IPS-20b (cell line): ENCODE measurements at regions not wholly inside any gene's neighbourhood (a gene's known extent, or its start where the extent isn't known, plus 50 kb on each side); places are given as distances from the start of the nearest gene placed in this dataset.
"Not testable (repeated sequence)": the region's sequence is repeated elsewhere in the genome, so short reads cannot be mapped to it uniquely, and the experiment has no call there.

Experiments
- H3K27ac ChIP-seq: one replicate; pipeline ENCODE4 v1.5.1; 2013; ENCODE audit warnings: low read length
- H3K27me3 ChIP-seq: 2 replicates; pipeline ENCODE4 v1.6.1; 2013; ENCODE audit warnings: mild to moderate bottlenecking, low read length, inconsistent platforms; ENCODE audit not compliant: insufficient read depth
- H3K36me3 ChIP-seq: 2 replicates; pipeline ENCODE4 v1.6.1; 2013; ENCODE audit warnings: low read depth, mild to moderate bottlenecking, inconsistent platforms, low read length, moderate library complexity; ENCODE audit not compliant: insufficient read depth
- H3K4me1 ChIP-seq: 2 replicates; pipeline ENCODE4 v1.6.1; 2013; ENCODE audit warnings: mild to moderate bottlenecking, control low read depth, inconsistent platforms, low read length, moderate library complexity; ENCODE audit not compliant: insufficient read depth
- H3K4me3 ChIP-seq: 2 replicates; pipeline ENCODE4 v1.5.1; 2013; ENCODE audit warnings: mild to moderate bottlenecking, low read length, inconsistent platforms
- H3K9ac ChIP-seq: 2 replicates; pipeline ENCODE4 v1.6.1; 2013; ENCODE audit warnings: low read depth, mild to moderate bottlenecking, inconsistent platforms, low read length, moderate library complexity
- H3K9me3 ChIP-seq: 2 replicates; pipeline ENCODE4 v1.6.1; 2013; ENCODE audit warnings: mild to moderate bottlenecking, low read depth, low read length, inconsistent platforms; ENCODE audit not compliant: insufficient read depth

- Histone ChIP-seq H3K4me1 (no peaks in the 10 kb centered on the region), H3K4me3 (no peak overlapping the region), H3K27me3 (no peaks in the 10 kb centered on the region), H3K36me3 (no peaks in the 10 kb centered on the region), H3K9ac (no peak overlapping the region), H3K27ac (no peak overlapping the region), H3K9me3 (no peaks in the 10 kb centered on the region)
Observed at GRCh38 chr7:130850956-130851355, 116.9 kb upstream of the KLF14 start.

- H3K9ac ChIP-seq: no peak overlapping the region
- no peaks in the 10 kb centered on the region for H3K4me1 ChIP-seq
- H3K36me3 ChIP-seq: no peaks in the 10 kb centered on the region
- H3K9me3 ChIP-seq: peaks cover 11% of the 10 kb centered on the region; the same call in 1 of the 2 replicates
- no peak overlapping the region for H3K4me3 ChIP-seq
- H3K27me3 ChIP-seq: no peaks in the 10 kb centered on the region
- no peak overlapping the region for H3K27ac ChIP-seq
Observed at GRCh38 chr7:130852867-130853266, 118.9 kb upstream of the KLF14 start.

GRCh38 chr7:130853503-130854279, 119.7 kb upstream of the KLF14 start:
- Histone ChIP-seq H3K4me1 (no peaks in the 10 kb centered on the region), H3K9me3 (peaks cover 11% of the 10 kb centered on the region; the same call in 1 of the 2 replicates), H3K4me3 (no peak overlapping the region), H3K36me3 (no peaks in the 10 kb centered on the region), H3K27me3 (no peaks in the 10 kb centered on the region), H3K9ac (no peak overlapping the region), H3K27ac (no peak overlapping the region)

- H3K9ac ChIP-seq: no peak overlapping the region
- H3K4me1 ChIP-seq: no peaks in the 10 kb centered on the region
- H3K27me3 ChIP-seq: no peaks in the 10 kb centered on the region
- H3K4me3 ChIP-seq: no peak overlapping the region
- no peak overlapping the region for H3K27ac ChIP-seq
- peaks cover 11% of the 10 kb centered on the region; the same call in 1 of the 2 replicates for H3K9me3 ChIP-seq
- no peaks in the 10 kb centered on the region for H3K36me3 ChIP-seq
Observed at GRCh38 chr7:130854481-130854880, 120.5 kb upstream of the KLF14 start.

- H3K9me3 ChIP-seq: peaks cover 24% of the 10 kb centered on the region
- no peaks in the 10 kb centered on the region for H3K4me1 ChIP-seq
- no peak overlapping the region for H3K9ac ChIP-seq
- H3K36me3 ChIP-seq: no peaks in the 10 kb centered on the region
- H3K27ac ChIP-seq: no peak overlapping the region
- no peak overlapping the region for H3K4me3 ChIP-seq
- no peaks in the 10 kb centered on the region for H3K27me3 ChIP-seq
Observed at GRCh38 chr7:130856866-130857265, 122.9 kb upstream of the KLF14 start.

GRCh38 chr7:130860832-130861231, 126.8 kb upstream of the KLF14 start:
- H3K9me3 ChIP-seq: peaks cover 24% of the 10 kb centered on the region
- not testable (repeated sequence) for H3K36me3 ChIP-seq, H3K27me3 ChIP-seq, H3K4me1 ChIP-seq, H3K4me3 ChIP-seq, H3K27ac ChIP-seq, H3K9ac ChIP-seq

- H3K27me3 ChIP-seq: no peaks in the 10 kb centered on the region
- peaks cover 8% of the 10 kb centered on the region for H3K9me3 ChIP-seq
- H3K4me3 ChIP-seq: no peak overlapping the region
- no peak overlapping the region for H3K27ac ChIP-seq
- H3K36me3 ChIP-seq: no peaks in the 10 kb centered on the region
- no peak overlapping the region for H3K9ac ChIP-seq
- 0 out of 2 replicates have a peak, but pooled peaks cover 3% of the 10 kb centered on the region for H3K4me1 ChIP-seq
Observed at GRCh38 chr7:130865408-130866236, 131.6 kb upstream of the KLF14 start.

GRCh38 chr7:130867039-130867438, 133.0 kb upstream of the KLF14 start:
- H3K36me3 ChIP-seq: no peaks in the 10 kb centered on the region
- no peaks in the 10 kb centered on the region for H3K27me3 ChIP-seq
- H3K4me3 ChIP-seq: no peak overlapping the region
- H3K9ac ChIP-seq: no peak overlapping the region
- no peak overlapping the region for H3K27ac ChIP-seq
- H3K4me1 ChIP-seq: 0 out of 2 replicates have a peak, but pooled peaks cover 3% of the 10 kb centered on the region
- H3K9me3 ChIP-seq: no peaks in the 10 kb centered on the region

- Histone ChIP-seq H3K36me3 (no peaks in the 10 kb centered on the region), H3K4me3 (no peak overlapping the region), H3K27ac (no peak overlapping the region), H3K9me3 (no peaks in the 10 kb centered on the region), H3K9ac (no peak overlapping the region), H3K4me1 (0 out of 2 replicates have a peak, but pooled peaks cover 3% of the 10 kb centered on the region), H3K27me3 (no peaks in the 10 kb centered on the region)
Observed at GRCh38 chr7:130867581-130868136, 133.7 kb upstream of the KLF14 start.

- Histone ChIP-seq H3K4me3 (no peak overlapping the region), H3K27ac (no peak overlapping the region), H3K4me1 (0 out of 2 replicates have a peak, but pooled peaks cover 3% of the 10 kb centered on the region), H3K27me3 (no peaks in the 10 kb centered on the region), H3K9me3 (no peaks in the 10 kb centered on the region), H3K36me3 (no peaks in the 10 kb centered on the region), H3K9ac (no peak overlapping the region)
Observed at GRCh38 chr7:130868139-130868538, 134.1 kb upstream of the KLF14 start.

GRCh38 chr7:130869918-130870317, 135.9 kb upstream of the KLF14 start:
- no peak overlapping the region for H3K9ac ChIP-seq
- no peak overlapping the region for H3K4me3 ChIP-seq
- no peaks in the 10 kb centered on the region for H3K36me3 ChIP-seq
- H3K4me1 ChIP-seq: peaks cover 4% of the 10 kb centered on the region; the same call in 1 of the 2 replicates
- no peak overlapping the region for H3K27ac ChIP-seq
- H3K27me3 ChIP-seq: no peaks in the 10 kb centered on the region
- H3K9me3 ChIP-seq: no peaks in the 10 kb centered on the region
